ENCODE measurements at regions not wholly inside any gene's neighbourhood (a gene's known extent, or its start where the extent isn't known, plus 50 kb on each side); places are given as distances from the start of the nearest gene placed in this dataset.

- no peak overlapping the region for H2AFZ ChIP-seq (ENCODE audit: low read length)
- Mint-ChIP-seq H3K9me3 (no peaks in the 10 kb centered on the region), H3K36me3 (ENCODE audit: insufficient read depth in 1 of 3, low read depth in 3 of 3) (no peaks in the 10 kb centered on the region), H3K4me3 (no peak overlapping the region), H3K4me1 (no peaks in the 10 kb centered on the region), H3K27ac (no peak overlapping the region), H3K27me3 (ENCODE audit: low read depth) (no peaks in the 10 kb centered on the region; the same call in 1 of the 2 replicates)
- H3K4ac ChIP-seq (ENCODE audit: low read depth, low read length) = no peak overlapping the region
- H3K23me2 ChIP-seq (ENCODE audit: insufficient read length, low read depth, low read length, poor library complexity, severe bottlenecking) = no peaks in the 10 kb centered on the region
- no peak overlapping the region for H2BK15ac ChIP-seq (ENCODE audit: low read depth, low read length)
- H3K4me2 ChIP-seq (ENCODE audit: insufficient read depth, insufficient read length, low read length) = no peak overlapping the region
- no peaks in the 10 kb centered on the region for H4K20me1 ChIP-seq (ENCODE audit: control insufficient read depth, insufficient read depth, insufficient read length)
- no peak for DNase-seq
- H4K5ac ChIP-seq (ENCODE audit: insufficient read length, low read depth, low read length) = no peak overlapping the region
- no peaks in the 10 kb centered on the region for H3K79me1 ChIP-seq (ENCODE audit: insufficient read depth, low read depth, low read length, poor library complexity, severe bottlenecking)
- H3K56ac ChIP-seq (ENCODE audit: insufficient read length, low read depth, low read length) = no peak overlapping the region
- no peaks in the 10 kb centered on the region for H3K27me3 ChIP-seq (ENCODE audit: insufficient read depth, low read length)
- no peak overlapping the region for H3K18ac ChIP-seq (ENCODE audit: insufficient read length, low read depth, low read length)
- H4K8ac ChIP-seq (replicated peaks; ENCODE audit: insufficient read length, low read depth, low read length) = no peak overlapping the region
- H2BK120ac ChIP-seq (ENCODE audit: low read depth, low read length, poor library complexity, severe bottlenecking) = no peak overlapping the region
- H3K27ac ChIP-seq (ENCODE audit: insufficient read length, low read depth, low read length) = no peak overlapping the region
- H3K9me3 ChIP-seq (ENCODE audit: control insufficient read depth, low read depth, low read length) = no peaks in the 10 kb centered on the region
- no peaks in the 10 kb centered on the region for H3K4me1 ChIP-seq (ENCODE audit: insufficient read depth, low read length)
- no peak overlapping the region for H2BK5ac ChIP-seq (ENCODE audit: insufficient read length, low read length)
- H2AK5ac ChIP-seq (ENCODE audit: insufficient read length, low read length) = no peak overlapping the region
- no peak overlapping the region for H3T11ph ChIP-seq (ENCODE audit: low read length)
- no peak overlapping the region for H4K91ac ChIP-seq (ENCODE audit: insufficient read length, low read depth, low read length)
- H3K14ac ChIP-seq (ENCODE audit: insufficient read depth, low read length) = no peak overlapping the region
- H3K23ac ChIP-seq (ENCODE audit: insufficient read length, low read depth, low read length) = no peak overlapping the region
- no peak overlapping the region for H2BK20ac ChIP-seq (ENCODE audit: low read depth, low read length, poor library complexity, severe bottlenecking)
- H3K9ac ChIP-seq (ENCODE audit: extremely low read depth, insufficient read length, low read length) = no peak overlapping the region
- H3K79me2 ChIP-seq (ENCODE audit: insufficient read depth, low read length) = no peaks in the 10 kb centered on the region
- TF ChIP-seq, protein P1, sequence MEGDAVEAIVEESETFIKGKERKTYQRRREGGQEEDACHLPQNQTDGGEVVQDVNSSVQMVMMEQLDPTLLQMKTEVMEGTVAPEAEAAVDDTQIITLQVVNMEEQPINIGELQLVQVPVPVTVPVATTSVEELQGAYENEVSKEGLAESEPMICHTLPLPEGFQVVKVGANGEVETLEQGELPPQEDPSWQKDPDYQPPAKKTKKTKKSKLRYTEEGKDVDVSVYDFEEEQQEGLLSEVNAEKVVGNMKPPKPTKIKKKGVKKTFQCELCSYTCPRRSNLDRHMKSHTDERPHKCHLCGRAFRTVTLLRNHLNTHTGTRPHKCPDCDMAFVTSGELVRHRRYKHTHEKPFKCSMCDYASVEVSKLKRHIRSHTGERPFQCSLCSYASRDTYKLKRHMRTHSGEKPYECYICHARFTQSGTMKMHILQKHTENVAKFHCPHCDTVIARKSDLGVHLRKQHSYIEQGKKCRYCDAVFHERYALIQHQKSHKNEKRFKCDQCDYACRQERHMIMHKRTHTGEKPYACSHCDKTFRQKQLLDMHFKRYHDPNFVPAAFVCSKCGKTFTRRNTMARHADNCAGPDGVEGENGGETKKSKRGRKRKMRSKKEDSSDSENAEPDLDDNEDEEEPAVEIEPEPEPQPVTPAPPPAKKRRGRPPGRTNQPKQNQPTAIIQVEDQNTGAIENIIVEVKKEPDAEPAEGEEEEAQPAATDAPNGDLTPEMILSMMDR (conservative IDR thresholded peaks at IDR 0.05) = no peak
- H2BK12ac ChIP-seq (ENCODE audit: insufficient read length, low read depth, low read length) = no peak overlapping the region
Measured at GRCh38 chr1:181898773-181899172, 162.7 kb downstream of the ZNF648 start.
